ENCODE measurements at regions not wholly inside any gene's neighbourhood (a gene's known extent, or its start where the extent isn't known, plus 50 kb on each side); places are given as distances from the start of the nearest gene placed in this dataset.

DNA sequence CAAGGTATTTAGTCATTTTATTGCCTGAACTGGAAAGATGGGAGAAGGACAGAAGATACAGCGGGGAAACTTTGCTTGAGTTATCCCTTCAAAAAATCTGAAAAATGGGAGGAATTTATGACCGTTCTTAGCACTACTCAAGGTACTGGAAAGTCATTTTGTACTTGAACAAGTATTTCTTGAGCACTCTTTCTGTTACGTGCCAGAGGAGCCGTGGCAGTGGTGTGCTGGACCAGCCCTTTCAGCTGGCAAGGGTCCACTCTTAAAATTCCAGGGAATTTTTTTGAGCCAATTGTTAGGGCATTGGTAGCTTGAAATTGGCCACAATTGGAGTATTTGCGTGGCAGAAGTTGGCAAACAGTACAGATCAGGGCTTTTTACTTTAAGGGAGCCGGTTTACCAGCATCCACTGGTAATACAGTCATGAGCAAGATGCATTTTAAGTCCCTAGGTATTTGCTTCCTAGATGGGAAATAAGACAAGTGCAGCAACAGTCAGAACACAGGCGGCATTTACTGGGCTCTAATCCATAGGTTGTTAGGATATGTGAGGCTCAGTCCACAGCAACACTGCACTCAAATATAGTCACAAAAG, 145.9 kb upstream of the ST8SIA2 start:
- no TSS peak for BruUV-seq (replicated peaks)
- H3K9me2 ChIP-seq (ENCODE audit: insufficient read depth), result no peaks in the 10 kb centered on the region
- no peaks in the 10 kb centered on the region for H3K4me1 ChIP-seq (ENCODE audit: control insufficient read depth in 1 of 2, insufficient read depth in 2 of 2, low read length in 2 of 2)
- ATAC-seq (no peak), DNase-seq (ENCODE audit: low read depth, low spot score) (no peak)
- no peaks in the 10 kb centered on the region for H3K79me2 ChIP-seq (ENCODE audit: insufficient read depth, low read length)
- no peaks in the 10 kb centered on the region; the same call in 1 of the 2 replicates for H4K20me1 ChIP-seq (ENCODE audit: insufficient read depth)
- TF ChIP-seq, protein P1, sequence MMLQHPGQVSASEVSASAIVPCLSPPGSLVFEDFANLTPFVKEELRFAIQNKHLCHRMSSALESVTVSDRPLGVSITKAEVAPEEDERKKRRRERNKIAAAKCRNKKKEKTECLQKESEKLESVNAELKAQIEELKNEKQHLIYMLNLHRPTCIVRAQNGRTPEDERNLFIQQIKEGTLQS (IDR thresholded peaks at IDR 0.05), result no peak
- TF ChIP-seq, protein P2, sequence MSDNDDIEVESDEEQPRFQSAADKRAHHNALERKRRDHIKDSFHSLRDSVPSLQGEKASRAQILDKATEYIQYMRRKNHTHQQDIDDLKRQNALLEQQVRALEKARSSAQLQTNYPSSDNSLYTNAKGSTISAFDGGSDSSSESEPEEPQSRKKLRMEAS (IDR thresholded peaks at IDR 0.05), result no peak
- TF ChIP-seq JUND (IDR thresholded peaks at IDR 0.05) (no peak), POLR2AphosphoS5 (IDR thresholded peaks at IDR 0.05; ENCODE audit: low read depth, low read length) (no peak), YY1 (IDR thresholded peaks at IDR 0.05; ENCODE audit: extremely low read depth, insufficient replicate concordance, low read depth, low read length) (no peak), ZNF274 (IDR thresholded peaks at IDR 0.05; ENCODE audit: low read depth, low read length) (no peak), FOSL1 (IDR thresholded peaks at IDR 0.05; ENCODE audit: low read depth) (no peak)
- no peak overlapping the region for H3K4me2 ChIP-seq (ENCODE audit: low read length)
- ChIA-PET CTCF (no interaction called here), RAD21 (ENCODE audit: low non-redundant PET in 1 of 2, low total read pairs in 2 of 2, uncharacterized antibody in 2 of 2, unreplicated experiment in 2 of 2) (no interaction called here), POLR2A (no interaction called here)
- H3K27me3 ChIP-seq (ENCODE audit: insufficient read depth, low read length), result peaks cover 42% of the 10 kb centered on the region
- no peak overlapping the region for H3K9ac ChIP-seq (ENCODE audit: low read length)
- no peak overlapping the region for H3K4me3 ChIP-seq (replicated peaks in 1 of 2; ENCODE audit: low read depth in 1 of 2, low read length in 2 of 2)
- H3K36me3 ChIP-seq (ENCODE audit: control insufficient read depth in 1 of 2, insufficient read depth in 2 of 2, low read length in 2 of 2), result no peaks in the 10 kb centered on the region
- no peak overlapping the region for H2AFZ ChIP-seq (ENCODE audit: low read depth, low read length, poor library complexity, severe bottlenecking)
- H3K27ac ChIP-seq (ENCODE audit: low read depth, low read length), result no peak overlapping the region
- H3K9me3 ChIP-seq (ENCODE audit: control insufficient read depth in 1 of 2, insufficient read depth in 1 of 2, low read depth in 1 of 2, low read length in 2 of 2), result no peaks in the 10 kb centered on the region
- intact Hi-C loops (cut with micrococcal nuclease), result no loop called here

DNA sequence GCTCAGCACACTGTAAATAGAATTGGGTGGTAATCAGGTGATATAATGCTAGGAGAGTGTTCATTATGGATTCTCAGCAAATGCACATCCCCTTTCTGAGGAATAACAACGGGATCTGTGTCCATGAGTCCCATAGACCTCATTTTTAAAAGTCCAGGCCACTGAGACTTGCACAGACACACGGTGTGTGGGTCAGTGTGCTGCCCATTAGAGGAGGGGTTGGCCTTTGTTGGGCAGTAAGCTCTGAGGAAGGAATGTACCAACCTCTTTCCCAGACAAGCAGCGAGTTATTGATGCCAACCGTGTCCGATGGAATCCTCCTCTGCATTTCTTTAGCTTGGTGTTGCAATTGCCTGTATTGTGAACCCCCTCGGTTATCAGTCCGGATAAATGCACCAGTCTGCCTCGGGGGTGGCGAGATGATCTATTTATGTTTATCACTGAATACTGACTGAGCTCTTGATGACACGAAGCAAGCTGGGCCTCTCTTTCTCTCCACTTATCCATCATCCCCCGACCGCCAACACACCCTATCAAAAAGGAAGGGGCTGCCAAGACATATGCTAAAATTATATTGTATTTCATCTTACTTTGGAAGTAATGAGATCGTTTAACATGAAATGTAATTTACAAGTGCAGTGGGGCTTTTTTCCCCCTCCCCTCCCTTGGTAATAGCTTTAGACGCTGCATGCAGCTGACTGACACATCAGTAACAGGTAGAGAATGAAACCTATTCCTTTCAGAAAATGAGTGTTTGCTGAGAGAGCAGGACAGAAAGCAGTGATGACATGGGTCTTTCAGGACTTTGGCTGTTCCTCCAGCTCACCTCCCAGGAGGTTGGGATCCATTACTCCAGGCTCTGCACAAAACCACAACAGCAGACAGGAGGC, 126.6 kb upstream of the ST8SIA2 start:
- no peaks in the 10 kb centered on the region for H4K20me1 ChIP-seq (ENCODE audit: insufficient read depth)
- peaks cover 14% of the 10 kb centered on the region for H3K27me3 ChIP-seq (ENCODE audit: insufficient read depth, low read length)
- no peaks in the 10 kb centered on the region for H3K9me2 ChIP-seq (ENCODE audit: insufficient read depth)
- H3K36me3 ChIP-seq (ENCODE audit: control insufficient read depth in 1 of 2, insufficient read depth in 2 of 2, low read length in 2 of 2), result no peaks in the 10 kb centered on the region
- intact Hi-C loops (cut with micrococcal nuclease), result no loop called here
- ChIA-PET CTCF (no interaction called here), POLR2A (no interaction called here), RAD21 (ENCODE audit: low non-redundant PET in 1 of 2, low total read pairs in 2 of 2, uncharacterized antibody in 2 of 2, unreplicated experiment in 2 of 2) (no interaction called here)
- no peak overlapping the region for H3K27ac ChIP-seq (ENCODE audit: low read depth, low read length)
- DNase-seq (ENCODE audit: low read depth, low spot score) (no peak), ATAC-seq (no peak)
- no peak overlapping the region for H3K4me3 ChIP-seq (replicated peaks in 1 of 2; ENCODE audit: low read depth in 1 of 2, low read length in 2 of 2)
- H3K4me1 ChIP-seq (ENCODE audit: control insufficient read depth in 1 of 2, insufficient read depth in 2 of 2, low read length in 2 of 2), result no peaks in the 10 kb centered on the region
- H3K9me3 ChIP-seq (ENCODE audit: control insufficient read depth in 1 of 2, insufficient read depth in 1 of 2, low read depth in 1 of 2, low read length in 2 of 2), result no peaks in the 10 kb centered on the region
- no TSS peak for BruUV-seq (replicated peaks)
- no peak overlapping the region for H3K4me2 ChIP-seq (ENCODE audit: low read length)
- no peak overlapping the region for H2AFZ ChIP-seq (ENCODE audit: low read depth, low read length, poor library complexity, severe bottlenecking)
- no peaks in the 10 kb centered on the region for H3K79me2 ChIP-seq (ENCODE audit: insufficient read depth, low read length)
- H3K9ac ChIP-seq (ENCODE audit: low read length), result no peak overlapping the region
- TF ChIP-seq CEBPB (IDR thresholded peaks at IDR 0.05; ENCODE audit: low read depth) (no peak), FOSL1 (IDR thresholded peaks at IDR 0.05; ENCODE audit: low read depth) (no peak), EGR1 (IDR thresholded peaks at IDR 0.05; ENCODE audit: low read depth) (no peak), SIN3A (IDR thresholded peaks at IDR 0.05; ENCODE audit: low read depth) (no peak), ELF1 (IDR thresholded peaks at IDR 0.05; ENCODE audit: borderline replicate concordance, low read depth) (no peak), EZH2phosphoT487 (IDR thresholded peaks at IDR 0.05; ENCODE audit: borderline replicate concordance) (no peak), ZNF274 (IDR thresholded peaks at IDR 0.05; ENCODE audit: low read depth, low read length) (no peak), SP1 (IDR thresholded peaks at IDR 0.05; ENCODE audit: low read depth) (no peak), POLR2AphosphoS5 (IDR thresholded peaks at IDR 0.05; ENCODE audit: low read depth, low read length) (no peak), JUND (IDR thresholded peaks at IDR 0.05) (no peak), TCF7L2 (IDR thresholded peaks at IDR 0.05; ENCODE audit: borderline replicate concordance, extremely low read depth, insufficient read depth, insufficient read length) (no peak), SRF (IDR thresholded peaks at IDR 0.05; ENCODE audit: low read depth) (no peak)
- TF ChIP-seq, protein P3, sequence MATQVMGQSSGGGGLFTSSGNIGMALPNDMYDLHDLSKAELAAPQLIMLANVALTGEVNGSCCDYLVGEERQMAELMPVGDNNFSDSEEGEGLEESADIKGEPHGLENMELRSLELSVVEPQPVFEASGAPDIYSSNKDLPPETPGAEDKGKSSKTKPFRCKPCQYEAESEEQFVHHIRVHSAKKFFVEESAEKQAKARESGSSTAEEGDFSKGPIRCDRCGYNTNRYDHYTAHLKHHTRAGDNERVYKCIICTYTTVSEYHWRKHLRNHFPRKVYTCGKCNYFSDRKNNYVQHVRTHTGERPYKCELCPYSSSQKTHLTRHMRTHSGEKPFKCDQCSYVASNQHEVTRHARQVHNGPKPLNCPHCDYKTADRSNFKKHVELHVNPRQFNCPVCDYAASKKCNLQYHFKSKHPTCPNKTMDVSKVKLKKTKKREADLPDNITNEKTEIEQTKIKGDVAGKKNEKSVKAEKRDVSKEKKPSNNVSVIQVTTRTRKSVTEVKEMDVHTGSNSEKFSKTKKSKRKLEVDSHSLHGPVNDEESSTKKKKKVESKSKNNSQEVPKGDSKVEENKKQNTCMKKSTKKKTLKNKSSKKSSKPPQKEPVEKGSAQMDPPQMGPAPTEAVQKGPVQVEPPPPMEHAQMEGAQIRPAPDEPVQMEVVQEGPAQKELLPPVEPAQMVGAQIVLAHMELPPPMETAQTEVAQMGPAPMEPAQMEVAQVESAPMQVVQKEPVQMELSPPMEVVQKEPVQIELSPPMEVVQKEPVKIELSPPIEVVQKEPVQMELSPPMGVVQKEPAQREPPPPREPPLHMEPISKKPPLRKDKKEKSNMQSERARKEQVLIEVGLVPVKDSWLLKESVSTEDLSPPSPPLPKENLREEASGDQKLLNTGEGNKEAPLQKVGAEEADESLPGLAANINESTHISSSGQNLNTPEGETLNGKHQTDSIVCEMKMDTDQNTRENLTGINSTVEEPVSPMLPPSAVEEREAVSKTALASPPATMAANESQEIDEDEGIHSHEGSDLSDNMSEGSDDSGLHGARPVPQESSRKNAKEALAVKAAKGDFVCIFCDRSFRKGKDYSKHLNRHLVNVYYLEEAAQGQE (IDR thresholded peaks at IDR 0.05; ENCODE audit: low read depth), result no peak

Measured in HCT116 (cell line).